ENCODE measurements at regions not wholly inside any gene's neighbourhood (a gene's known extent, or its start where the extent isn't known, plus 50 kb on each side); places are given as distances from the start of the nearest gene placed in this dataset.

- TF ChIP-seq, protein P1, sequence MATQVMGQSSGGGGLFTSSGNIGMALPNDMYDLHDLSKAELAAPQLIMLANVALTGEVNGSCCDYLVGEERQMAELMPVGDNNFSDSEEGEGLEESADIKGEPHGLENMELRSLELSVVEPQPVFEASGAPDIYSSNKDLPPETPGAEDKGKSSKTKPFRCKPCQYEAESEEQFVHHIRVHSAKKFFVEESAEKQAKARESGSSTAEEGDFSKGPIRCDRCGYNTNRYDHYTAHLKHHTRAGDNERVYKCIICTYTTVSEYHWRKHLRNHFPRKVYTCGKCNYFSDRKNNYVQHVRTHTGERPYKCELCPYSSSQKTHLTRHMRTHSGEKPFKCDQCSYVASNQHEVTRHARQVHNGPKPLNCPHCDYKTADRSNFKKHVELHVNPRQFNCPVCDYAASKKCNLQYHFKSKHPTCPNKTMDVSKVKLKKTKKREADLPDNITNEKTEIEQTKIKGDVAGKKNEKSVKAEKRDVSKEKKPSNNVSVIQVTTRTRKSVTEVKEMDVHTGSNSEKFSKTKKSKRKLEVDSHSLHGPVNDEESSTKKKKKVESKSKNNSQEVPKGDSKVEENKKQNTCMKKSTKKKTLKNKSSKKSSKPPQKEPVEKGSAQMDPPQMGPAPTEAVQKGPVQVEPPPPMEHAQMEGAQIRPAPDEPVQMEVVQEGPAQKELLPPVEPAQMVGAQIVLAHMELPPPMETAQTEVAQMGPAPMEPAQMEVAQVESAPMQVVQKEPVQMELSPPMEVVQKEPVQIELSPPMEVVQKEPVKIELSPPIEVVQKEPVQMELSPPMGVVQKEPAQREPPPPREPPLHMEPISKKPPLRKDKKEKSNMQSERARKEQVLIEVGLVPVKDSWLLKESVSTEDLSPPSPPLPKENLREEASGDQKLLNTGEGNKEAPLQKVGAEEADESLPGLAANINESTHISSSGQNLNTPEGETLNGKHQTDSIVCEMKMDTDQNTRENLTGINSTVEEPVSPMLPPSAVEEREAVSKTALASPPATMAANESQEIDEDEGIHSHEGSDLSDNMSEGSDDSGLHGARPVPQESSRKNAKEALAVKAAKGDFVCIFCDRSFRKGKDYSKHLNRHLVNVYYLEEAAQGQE (IDR thresholded peaks at IDR 0.05; ENCODE audit: insufficient read depth in 1 of 2, low read depth in 2 of 2, low read length in 2 of 2) = no peak
- no peak for TF ChIP-seq TAF1 (IDR thresholded peaks at IDR 0.05; ENCODE audit: borderline replicate concordance, insufficient read depth, low read length)
- no peak for TF ChIP-seq SIN3A (IDR thresholded peaks at IDR 0.05; ENCODE audit: borderline replicate concordance, insufficient read depth, low read length)
- TF ChIP-seq FOXP2 (optimal IDR thresholded peaks at IDR 0.05; ENCODE audit: borderline replicate concordance, extremely low read depth, extremely low read length, insufficient read depth) = no peak
- no peak for TF ChIP-seq POLR2AphosphoS5 (IDR thresholded peaks at IDR 0.05; ENCODE audit: low read depth, low read length)
These were observed 582.6 kb downstream of the SLITRK6 start for GRCh38 chr13:85216576-85216975.

GRCh38 chr13:85212692-85213091 is 586.5 kb downstream of the SLITRK6 start:
- TF ChIP-seq SIN3A (IDR thresholded peaks at IDR 0.05; ENCODE audit: borderline replicate concordance, insufficient read depth, low read length) (no peak), FOXP2 (optimal IDR thresholded peaks at IDR 0.05; ENCODE audit: borderline replicate concordance, extremely low read depth, extremely low read length, insufficient read depth) (no peak), TAF1 (IDR thresholded peaks at IDR 0.05; ENCODE audit: borderline replicate concordance, insufficient read depth, low read length) (no peak), POLR2AphosphoS5 (IDR thresholded peaks at IDR 0.05; ENCODE audit: low read depth, low read length) (no peak)
- TF ChIP-seq, protein P1 (IDR thresholded peaks at IDR 0.05; ENCODE audit: insufficient read depth in 1 of 2, low read depth in 2 of 2, low read length in 2 of 2) = no peak

GRCh38 chr13:85204668-85205344 is 594.4 kb downstream of the SLITRK6 start:
- TF ChIP-seq POLR2AphosphoS5 (IDR thresholded peaks at IDR 0.05; ENCODE audit: low read depth, low read length) (no peak), SIN3A (IDR thresholded peaks at IDR 0.05; ENCODE audit: borderline replicate concordance, insufficient read depth, low read length) (no peak), TAF1 (IDR thresholded peaks at IDR 0.05; ENCODE audit: borderline replicate concordance, insufficient read depth, low read length) (no peak), FOXP2 (optimal IDR thresholded peaks at IDR 0.05; ENCODE audit: borderline replicate concordance, extremely low read depth, extremely low read length, insufficient read depth) (no peak)
- TF ChIP-seq, protein P1 (IDR thresholded peaks at IDR 0.05; ENCODE audit: insufficient read depth in 1 of 2, low read depth in 2 of 2, low read length in 2 of 2) = no peak

DNA sequence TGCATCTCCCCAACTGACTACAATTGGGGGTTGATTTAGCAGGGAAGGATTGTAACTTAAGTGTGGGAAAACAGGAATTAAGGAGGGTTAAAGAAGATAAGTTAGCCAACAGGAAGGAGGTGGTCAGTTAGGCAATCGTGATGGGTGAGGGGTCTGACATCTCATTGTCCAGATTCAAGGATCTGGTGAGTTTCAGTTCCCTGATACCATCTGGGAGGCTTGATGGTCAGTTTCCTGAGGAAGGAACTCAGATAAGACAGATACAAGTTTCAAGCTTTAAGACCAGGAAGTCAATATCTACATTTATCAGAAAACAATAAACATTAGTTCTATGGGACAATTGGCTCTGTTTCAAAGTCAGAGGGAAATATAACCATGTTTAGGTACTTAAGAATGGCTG is 601.8 kb downstream of the SLITRK6 start:
- TF ChIP-seq TAF1 (IDR thresholded peaks at IDR 0.05; ENCODE audit: borderline replicate concordance, insufficient read depth, low read length) = no peak
- TF ChIP-seq, protein P1 (IDR thresholded peaks at IDR 0.05; ENCODE audit: insufficient read depth in 1 of 2, low read depth in 2 of 2, low read length in 2 of 2) = no peak
- no peak for TF ChIP-seq FOXP2 (optimal IDR thresholded peaks at IDR 0.05; ENCODE audit: borderline replicate concordance, extremely low read depth, extremely low read length, insufficient read depth)
- no peak for TF ChIP-seq POLR2AphosphoS5 (IDR thresholded peaks at IDR 0.05; ENCODE audit: low read depth, low read length)
- no peak for TF ChIP-seq SIN3A (IDR thresholded peaks at IDR 0.05; ENCODE audit: borderline replicate concordance, insufficient read depth, low read length)
